ENCODE measurements at regions not wholly inside any gene's neighbourhood (a gene's known extent, or its start where the extent isn't known, plus 50 kb on each side); places are given as distances from the start of the nearest gene placed in this dataset.

DNA sequence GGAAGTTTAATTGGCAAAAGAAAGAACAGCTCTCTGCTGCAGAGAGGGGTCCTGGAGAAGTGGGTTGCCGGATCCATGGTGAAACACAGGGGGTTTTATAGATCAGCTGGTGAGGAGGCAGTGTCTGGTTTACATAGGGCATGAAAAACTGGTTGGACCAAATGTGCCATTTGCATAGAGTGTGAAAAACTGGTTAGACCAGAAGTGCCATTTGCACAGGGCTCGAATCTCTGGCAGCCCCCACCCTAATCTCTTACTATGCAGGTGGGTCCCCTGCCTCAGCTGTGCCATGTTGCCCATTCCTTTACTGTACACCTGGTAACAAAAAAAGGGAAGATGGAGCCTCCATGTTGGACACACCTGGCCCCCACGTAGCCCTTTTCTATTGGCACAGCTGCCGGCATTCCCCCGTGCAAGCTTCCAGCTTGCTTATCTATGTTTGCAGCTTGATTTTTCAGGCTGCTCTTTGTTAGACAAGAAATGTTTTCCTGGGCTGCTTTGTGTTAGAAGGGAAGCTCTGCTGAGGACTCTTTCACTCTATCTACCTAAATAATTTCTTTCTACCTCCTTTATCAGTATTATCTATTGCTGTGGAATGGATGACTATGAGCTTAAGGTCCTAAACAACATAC is 61.1 kb upstream of the TMEM132D start:
- TF ChIP-seq, protein P1, sequence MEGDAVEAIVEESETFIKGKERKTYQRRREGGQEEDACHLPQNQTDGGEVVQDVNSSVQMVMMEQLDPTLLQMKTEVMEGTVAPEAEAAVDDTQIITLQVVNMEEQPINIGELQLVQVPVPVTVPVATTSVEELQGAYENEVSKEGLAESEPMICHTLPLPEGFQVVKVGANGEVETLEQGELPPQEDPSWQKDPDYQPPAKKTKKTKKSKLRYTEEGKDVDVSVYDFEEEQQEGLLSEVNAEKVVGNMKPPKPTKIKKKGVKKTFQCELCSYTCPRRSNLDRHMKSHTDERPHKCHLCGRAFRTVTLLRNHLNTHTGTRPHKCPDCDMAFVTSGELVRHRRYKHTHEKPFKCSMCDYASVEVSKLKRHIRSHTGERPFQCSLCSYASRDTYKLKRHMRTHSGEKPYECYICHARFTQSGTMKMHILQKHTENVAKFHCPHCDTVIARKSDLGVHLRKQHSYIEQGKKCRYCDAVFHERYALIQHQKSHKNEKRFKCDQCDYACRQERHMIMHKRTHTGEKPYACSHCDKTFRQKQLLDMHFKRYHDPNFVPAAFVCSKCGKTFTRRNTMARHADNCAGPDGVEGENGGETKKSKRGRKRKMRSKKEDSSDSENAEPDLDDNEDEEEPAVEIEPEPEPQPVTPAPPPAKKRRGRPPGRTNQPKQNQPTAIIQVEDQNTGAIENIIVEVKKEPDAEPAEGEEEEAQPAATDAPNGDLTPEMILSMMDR (IDR thresholded peaks at IDR 0.05; ENCODE audit: low read depth, low read length): no peak
- no peak for TF ChIP-seq EZH2phosphoT487 (IDR thresholded peaks at IDR 0.05; ENCODE audit: low read depth)
